ENCODE measurements at regions not wholly inside any gene's neighbourhood (a gene's known extent, or its start where the extent isn't known, plus 50 kb on each side); places are given as distances from the start of the nearest gene placed in this dataset.

DNA sequence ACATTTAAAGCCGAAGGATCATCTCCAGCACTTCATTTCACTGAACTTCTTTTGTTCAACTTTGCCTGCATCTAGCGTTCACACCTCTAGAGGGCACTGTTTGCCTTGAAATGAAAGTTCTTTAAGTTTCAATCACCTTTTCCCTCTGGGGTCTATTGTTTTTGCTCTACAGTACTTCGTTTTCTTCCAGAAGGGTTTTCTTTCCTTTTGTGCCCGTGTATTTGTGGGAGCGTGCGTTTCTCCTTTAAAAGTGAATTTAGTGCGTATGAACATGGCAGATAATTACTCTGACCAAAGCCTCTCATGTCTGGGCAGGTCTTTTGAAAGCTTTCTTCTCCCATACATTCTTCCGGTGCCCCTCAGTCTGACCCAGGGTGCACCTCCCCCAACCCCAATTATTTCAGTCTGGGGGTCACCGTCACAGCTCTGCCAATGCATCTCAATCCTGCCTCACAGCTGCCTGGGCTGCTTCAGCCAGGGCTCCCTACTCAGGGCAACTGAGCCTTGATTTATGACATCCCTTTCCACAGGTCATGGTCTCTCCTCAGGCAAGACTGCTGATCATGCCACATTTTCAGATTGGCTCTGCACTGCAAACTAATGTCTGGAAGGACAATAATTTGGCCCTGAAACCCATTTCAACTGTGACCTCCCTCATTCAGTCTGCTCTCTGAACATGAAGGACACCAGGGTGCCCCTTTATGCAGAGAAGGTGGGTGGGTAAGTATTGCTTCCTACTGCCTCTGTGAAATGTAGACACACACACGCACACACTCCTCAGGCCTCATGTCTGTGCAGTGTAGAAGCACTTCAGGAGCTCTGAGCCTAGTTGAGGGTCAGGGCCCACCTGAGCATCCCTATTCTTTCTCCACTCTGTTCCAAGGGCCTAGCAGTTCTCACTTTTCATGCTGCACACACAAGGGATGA is 88.6 kb downstream of the NUF2 start:
- TF ChIP-seq, protein P1, sequence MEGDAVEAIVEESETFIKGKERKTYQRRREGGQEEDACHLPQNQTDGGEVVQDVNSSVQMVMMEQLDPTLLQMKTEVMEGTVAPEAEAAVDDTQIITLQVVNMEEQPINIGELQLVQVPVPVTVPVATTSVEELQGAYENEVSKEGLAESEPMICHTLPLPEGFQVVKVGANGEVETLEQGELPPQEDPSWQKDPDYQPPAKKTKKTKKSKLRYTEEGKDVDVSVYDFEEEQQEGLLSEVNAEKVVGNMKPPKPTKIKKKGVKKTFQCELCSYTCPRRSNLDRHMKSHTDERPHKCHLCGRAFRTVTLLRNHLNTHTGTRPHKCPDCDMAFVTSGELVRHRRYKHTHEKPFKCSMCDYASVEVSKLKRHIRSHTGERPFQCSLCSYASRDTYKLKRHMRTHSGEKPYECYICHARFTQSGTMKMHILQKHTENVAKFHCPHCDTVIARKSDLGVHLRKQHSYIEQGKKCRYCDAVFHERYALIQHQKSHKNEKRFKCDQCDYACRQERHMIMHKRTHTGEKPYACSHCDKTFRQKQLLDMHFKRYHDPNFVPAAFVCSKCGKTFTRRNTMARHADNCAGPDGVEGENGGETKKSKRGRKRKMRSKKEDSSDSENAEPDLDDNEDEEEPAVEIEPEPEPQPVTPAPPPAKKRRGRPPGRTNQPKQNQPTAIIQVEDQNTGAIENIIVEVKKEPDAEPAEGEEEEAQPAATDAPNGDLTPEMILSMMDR (tag by site-specific recombination; IDR thresholded peaks at IDR 0.05) = peak; percentile 45; the same call in 1 of the 2 replicates
- TF ChIP-seq TRIM28 (IDR thresholded peaks at IDR 0.05; ENCODE audit: borderline replicate concordance, low read length) (no peak), ZNF335 (tag by site-specific recombination; conservative IDR thresholded peaks at IDR 0.05) (no peak), ZNF768 (tag by site-specific recombination; IDR thresholded peaks at IDR 0.05) (no peak)
- TF ChIP-seq, protein P2, sequence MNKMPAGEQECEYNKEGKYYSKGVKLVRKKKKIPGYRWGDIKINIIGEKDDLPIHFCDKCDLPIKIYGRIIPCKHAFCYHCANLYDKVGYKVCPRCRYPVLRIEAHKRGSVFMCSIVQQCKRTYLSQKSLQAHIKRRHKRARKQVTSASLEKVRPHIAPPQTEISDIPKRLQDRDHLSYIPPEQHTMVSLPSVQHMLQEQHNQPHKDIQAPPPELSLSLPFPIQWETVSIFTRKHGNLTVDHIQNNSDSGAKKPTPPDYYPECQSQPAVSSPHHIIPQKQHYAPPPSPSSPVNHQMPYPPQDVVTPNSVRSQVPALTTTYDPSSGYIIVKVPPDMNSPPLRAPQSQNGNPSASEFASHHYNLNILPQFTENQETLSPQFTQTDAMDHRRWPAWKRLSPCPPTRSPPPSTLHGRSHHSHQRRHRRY (tag by site-specific recombination; IDR thresholded peaks at IDR 0.05) = no peak
- TF ChIP-seq, protein P3, sequence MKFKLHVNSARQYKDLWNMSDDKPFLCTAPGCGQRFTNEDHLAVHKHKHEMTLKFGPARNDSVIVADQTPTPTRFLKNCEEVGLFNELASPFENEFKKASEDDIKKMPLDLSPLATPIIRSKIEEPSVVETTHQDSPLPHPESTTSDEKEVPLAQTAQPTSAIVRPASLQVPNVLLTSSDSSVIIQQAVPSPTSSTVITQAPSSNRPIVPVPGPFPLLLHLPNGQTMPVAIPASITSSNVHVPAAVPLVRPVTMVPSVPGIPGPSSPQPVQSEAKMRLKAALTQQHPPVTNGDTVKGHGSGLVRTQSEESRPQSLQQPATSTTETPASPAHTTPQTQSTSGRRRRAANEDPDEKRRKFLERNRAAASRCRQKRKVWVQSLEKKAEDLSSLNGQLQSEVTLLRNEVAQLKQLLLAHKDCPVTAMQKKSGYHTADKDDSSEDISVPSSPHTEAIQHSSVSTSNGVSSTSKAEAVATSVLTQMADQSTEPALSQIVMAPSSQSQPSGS (tag by site-specific recombination; IDR thresholded peaks at IDR 0.05; ENCODE audit: low read depth) = no peak
- TF ChIP-seq, protein P4, sequence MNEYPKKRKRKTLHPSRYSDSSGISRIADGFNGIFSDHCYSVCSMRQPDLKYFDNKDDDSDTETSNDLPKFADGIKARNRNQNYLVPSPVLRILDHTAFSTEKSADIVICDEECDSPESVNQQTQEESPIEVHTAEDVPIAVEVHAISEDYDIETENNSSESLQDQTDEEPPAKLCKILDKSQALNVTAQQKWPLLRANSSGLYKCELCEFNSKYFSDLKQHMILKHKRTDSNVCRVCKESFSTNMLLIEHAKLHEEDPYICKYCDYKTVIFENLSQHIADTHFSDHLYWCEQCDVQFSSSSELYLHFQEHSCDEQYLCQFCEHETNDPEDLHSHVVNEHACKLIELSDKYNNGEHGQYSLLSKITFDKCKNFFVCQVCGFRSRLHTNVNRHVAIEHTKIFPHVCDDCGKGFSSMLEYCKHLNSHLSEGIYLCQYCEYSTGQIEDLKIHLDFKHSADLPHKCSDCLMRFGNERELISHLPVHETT (tag by site-specific recombination; IDR thresholded peaks at IDR 0.05) = no peak
- TF ChIP-seq, protein P5, sequence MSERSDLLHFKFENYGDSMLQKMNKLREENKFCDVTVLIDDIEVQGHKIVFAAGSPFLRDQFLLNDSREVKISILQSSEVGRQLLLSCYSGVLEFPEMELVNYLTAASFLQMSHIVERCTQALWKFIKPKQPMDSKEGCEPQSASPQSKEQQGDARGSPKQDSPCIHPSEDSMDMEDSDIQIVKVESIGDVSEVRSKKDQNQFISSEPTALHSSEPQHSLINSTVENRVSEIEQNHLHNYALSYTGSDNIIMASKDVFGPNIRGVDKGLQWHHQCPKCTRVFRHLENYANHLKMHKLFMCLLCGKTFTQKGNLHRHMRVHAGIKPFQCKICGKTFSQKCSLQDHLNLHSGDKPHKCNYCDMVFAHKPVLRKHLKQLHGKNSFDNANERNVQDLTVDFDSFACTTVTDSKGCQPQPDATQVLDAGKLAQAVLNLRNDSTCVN (tag by site-specific recombination; optimal IDR thresholded peaks at IDR 0.05) = no peak
- TF ChIP-seq, protein P6, sequence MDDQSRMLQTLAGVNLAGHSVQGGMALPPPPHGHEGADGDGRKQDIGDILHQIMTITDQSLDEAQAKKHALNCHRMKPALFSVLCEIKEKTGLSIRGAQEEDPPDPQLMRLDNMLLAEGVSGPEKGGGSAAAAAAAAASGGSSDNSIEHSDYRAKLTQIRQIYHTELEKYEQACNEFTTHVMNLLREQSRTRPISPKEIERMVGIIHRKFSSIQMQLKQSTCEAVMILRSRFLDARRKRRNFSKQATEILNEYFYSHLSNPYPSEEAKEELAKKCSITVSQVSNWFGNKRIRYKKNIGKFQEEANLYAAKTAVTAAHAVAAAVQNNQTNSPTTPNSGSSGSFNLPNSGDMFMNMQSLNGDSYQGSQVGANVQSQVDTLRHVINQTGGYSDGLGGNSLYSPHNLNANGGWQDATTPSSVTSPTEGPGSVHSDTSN (CRISPR knock-in tag; IDR thresholded peaks at IDR 0.05) = no peak

Measured in HEK293 (cell line).